GM18517 (cell line): ENCODE measurements at regions not wholly inside any gene's neighbourhood (a gene's known extent, or its start where the extent isn't known, plus 50 kb on each side); places are given as distances from the start of the nearest gene placed in this dataset.

Experiments used
- ATAC-seq: cut with Tn5 transposase; IDR thresholded peaks from one replicate; pipeline ENCODE4 v1.9.1; 2021; ENCODE audit warnings: mild to moderate bottlenecking, moderate library complexity; ENCODE audit not compliant: unreplicated experiment

DNA sequence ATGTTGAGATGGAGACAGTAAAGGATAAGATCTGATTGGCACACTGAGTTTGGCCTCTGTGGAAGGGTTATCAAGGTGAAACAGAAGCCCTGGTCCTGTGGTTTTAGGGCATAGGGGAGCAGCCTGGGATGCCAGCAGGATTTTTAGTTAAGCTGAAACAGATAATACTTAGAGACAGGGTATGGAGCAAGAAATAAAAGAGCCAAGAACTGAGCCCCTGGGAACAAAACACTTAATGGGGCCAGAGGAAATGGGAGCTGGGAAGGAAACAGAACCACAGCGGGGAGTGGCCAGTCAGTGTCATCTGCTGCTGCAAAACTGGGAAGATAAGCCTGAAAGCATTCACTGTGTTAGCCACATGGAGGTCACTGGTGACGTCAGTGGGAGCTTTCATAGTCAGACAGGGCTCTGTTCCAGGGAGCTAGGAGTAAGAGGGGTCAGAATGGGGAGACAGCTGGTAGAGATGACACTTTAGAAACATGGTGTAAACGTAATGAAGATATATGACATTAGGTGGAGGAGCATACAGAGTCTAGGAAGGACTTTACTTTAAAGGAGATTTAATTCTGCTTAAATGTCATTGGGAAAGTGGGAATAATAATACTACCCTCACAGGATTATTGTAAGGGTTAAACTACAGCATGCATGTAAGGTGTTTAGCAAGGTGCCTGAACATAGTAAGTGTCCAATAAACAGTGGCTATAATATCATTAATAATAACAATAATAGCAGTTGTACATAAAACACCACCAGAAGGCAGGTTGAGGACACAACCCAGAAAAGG, 172.7 kb upstream of the CTNNB1 start:
- ATAC-seq: no peak

DNA sequence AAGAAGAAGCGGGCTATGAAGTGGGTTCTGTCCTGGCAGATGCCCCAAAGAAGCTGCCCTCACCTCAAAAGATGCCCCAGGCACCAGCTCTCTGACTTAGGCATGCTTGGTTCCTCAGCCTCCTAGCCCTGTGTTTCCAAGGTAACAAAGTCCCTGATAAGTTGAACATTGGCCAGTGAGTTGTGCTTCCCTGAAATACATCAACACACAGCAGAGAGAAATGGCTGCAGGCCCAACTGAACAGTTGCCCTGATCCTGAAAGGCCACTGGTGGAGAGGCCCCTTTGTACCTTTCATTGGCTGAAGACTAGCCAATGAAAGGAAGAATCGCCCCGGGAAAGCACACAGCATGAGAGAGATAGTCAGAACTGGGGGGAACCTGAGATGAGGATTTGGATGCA, 169.9 kb upstream of the CTNNB1 start:
- ATAC-seq: no peak

DNA sequence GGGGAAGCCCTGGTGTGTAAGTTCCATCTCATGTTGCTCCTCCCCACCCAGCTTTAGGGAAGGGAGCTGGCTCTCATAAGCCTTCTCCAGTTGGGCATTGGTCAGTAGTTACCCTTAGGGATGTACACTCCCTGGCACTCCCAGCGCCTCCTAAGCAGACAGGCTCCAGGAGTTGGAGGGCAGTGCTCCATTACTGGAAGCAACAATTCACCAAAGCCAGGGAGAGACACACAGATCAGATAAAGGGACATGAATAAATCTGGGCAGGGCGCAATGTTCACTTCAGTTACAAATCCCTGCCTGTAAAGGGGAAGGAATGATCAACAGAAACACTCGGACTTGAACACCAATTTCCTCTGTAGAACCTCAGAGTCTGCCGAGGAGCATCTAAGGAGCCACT, 169.1 kb upstream of the CTNNB1 start:
- no peak for ATAC-seq

DNA sequence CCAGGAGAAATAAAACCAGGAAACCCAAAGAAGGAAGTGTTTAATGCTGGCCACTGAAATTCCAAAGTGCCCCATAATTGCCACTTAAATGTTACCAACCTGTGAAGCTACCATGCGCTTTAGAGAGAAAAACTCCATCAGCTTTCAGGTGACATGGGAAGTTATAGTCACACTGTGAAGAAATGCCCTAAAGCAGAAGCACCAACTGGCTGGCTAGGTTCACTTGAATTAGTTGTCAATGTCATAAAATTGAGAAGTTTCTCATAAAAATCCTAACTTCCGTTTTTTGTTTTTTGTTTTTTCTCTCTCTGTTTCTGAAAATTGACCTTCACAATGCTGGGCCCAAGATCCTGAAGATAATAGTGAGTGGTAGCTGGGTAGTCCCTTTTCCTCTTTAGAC, 167.9 kb upstream of the CTNNB1 start:
- ATAC-seq: no peak

DNA sequence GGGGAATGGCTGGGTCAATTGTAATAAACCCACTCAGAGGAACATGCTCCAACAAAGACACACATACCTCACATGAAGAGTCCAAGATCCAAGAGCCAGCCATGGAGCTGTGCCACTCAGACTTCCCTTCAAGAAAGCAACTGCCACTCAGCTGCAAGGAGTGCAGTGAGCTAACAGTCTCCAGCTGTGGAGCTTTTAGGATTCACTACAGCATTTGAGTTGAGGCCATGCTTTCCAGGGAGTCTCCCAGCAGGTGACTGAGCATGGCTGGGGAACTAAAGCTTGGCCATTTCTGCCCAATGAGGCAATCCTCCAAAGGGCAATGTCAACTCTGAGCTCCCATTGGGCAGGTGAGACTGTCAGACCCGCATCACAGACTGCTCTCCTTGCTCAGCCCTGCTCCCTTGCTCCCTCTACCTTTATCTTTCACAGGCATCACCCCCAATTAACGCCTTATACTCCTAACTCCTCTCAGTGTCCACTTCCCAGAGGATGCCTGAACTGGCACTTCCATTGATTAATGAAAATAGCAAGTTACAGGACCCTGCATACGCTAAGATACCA, 165.3 kb upstream of the CTNNB1 start:
- ATAC-seq: no peak

DNA sequence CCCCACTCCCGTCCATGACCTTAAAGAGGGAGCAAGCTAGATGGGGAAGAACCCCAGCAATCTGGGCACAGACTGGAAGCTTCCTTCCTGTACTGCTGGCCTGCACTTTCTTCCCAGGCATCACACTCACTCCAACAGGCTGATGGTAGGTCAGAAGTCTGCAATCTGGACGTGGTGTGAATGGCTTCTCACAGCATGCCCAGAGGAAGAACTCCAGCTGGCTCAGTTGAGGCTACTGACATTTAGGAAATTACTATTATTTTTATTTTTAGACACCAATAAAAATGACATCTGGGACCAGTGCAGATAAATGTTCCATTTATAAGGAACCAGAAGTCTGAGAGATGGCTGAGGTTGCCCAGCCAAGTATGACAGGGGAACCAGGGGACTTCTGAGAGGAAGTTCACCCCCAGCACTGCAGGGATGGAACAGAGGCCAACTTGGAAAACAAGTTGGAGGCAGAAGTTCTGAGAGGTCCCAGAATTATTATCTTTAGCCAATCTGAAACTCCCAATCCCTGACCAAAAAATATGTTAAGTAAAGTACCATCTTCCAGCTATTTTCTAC, 163.8 kb upstream of the CTNNB1 start:
- ATAC-seq: no peak

DNA sequence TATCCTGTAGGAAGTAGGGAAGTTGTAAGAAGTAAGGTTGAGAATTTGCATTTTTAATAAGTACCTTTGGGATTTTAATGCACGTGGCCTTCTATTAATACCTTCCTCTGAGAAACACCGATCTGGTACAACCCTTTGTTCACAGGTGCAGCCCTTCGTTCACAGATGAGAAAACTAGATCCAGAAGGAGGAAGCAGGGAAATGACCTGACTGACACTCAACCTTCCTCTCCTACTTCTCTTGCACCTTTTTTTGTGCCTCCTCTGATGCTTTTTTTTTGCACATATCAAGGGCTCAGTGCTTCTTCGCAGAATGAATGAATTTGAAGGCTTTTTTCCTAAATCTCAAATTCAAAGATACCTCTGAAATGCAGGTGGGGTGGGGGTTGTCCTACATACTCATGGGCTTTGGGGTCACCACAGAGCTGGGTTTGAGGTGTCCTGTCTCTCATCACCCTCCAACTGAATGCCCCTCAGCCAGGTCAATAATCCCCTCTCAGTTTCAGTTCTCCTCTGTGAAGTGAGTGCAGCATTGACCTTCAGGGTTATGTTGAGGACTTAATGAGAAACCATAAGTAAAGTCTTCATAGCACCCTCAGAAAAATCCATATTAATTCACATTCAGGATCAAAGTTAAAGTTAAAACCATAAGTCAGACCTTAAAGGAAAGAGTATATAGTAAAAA, 161.5 kb upstream of the CTNNB1 start:
- no peak for ATAC-seq

DNA sequence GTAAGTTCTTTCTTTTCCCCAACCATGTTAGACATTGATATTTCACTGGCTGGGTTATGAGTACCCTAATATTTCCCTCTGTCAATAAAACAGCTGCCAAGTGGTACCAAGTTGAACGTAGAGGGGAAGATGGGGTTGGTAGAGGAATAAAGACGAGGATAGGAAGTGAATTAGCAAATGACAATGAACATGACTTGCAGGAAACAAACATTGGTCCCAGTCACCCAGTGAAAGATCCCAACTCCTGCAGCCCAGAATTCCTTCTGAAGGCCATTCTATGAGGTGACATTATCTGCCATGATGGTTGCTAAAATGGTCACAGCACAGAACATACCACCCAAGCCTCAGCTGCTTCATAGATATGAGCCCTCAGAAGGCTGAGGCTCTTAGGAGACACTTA, 159.0 kb upstream of the CTNNB1 start:
- ATAC-seq: no peak

DNA sequence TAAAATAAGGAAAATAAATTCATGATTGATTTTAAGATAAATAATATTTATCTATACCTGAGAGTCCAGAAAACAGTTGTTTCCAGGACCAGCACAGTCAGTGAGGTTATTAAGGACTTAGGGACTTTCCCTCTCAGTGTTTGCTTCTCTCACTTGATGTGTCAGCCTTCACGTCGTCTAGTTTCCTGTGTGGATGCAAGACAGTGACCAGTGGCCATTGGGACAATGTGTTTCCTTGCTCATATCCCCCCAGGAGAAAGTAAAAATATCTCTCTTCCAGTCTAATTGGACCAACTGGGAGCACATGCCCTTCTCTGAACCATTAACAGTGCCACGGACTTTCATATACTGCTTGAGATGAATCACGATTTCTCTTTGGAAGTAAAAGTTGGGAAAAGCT, 157.8 kb upstream of the CTNNB1 start:
- no peak for ATAC-seq

DNA sequence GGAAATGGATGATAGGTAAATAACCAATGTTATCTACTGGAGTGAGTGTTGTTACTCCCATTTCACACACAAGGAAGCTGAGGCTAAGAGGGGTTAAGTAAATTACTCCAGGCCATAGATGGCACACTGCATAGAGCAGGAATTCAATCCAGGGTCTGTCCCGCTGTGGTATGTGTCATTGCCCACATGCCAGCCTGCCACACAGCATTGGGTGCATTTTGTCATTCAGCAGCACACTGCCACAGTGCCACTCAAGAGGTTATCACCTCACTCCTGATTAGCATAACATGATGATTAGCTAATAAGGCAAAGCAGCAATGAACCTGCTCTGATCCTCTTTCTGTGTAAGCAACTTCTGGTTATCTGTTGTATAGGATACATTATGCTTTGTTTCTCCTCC, 157.4 kb upstream of the CTNNB1 start:
- no peak for ATAC-seq

DNA sequence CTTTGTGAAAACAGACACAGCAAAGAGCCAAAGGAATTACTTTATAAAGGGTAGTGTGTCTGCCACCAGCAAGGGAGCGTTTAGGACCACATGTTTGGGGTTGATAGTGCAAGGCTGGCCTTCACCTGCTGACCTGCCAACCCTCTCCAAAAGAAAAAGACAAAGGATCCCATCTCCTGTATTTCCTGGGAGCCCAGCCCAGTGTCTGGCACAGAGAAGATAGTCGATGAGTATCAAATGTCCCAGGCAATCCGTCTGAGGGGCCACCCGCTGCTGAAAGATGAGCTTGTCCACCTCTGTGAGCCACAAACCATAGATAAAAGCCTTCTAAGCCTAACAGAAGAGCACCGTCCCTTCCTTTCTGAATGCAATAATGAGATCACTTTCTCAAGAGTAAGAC, 154.8 kb upstream of the CTNNB1 start:
- no peak for ATAC-seq

DNA sequence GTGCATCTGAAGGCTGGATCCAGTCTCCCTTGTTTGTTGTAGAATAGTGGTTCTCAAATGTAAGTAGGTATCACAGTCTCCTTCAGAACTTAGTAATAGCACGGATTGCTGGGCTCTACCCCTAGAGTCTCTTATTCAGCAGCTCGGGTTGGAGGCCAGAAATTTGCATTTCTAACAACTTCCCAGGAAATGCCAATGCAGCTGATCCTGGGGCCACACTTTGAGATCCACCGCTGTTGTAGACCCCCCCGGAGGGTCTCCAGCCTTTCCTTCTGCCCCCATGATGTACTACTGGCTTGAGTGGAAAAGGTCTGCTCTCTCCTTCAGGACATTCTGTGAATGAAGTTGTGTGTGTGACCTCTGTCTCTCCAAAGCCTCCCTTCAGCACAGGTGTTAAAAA, 153.8 kb upstream of the CTNNB1 start:
- no peak for ATAC-seq

DNA sequence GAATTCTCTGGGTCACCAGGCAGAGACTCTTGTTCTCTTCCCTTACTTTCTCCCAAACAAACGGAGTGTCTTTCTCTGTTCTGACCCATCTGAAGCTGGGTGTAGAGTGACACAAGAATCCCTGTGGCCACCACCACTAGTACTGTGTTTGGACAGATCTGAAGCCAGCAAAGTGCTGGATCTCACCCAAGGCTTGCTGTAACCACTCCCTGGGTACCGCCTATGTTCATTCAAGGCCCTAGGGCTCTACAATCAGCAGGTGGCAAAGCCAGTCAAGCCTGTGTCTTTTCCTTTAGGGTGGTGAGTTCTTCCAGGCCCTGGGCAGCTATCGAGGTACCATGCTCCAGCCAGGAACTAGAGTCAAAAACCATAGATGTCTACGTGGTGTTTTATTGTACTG, 149.2 kb upstream of the CTNNB1 start:
- no peak for ATAC-seq

DNA sequence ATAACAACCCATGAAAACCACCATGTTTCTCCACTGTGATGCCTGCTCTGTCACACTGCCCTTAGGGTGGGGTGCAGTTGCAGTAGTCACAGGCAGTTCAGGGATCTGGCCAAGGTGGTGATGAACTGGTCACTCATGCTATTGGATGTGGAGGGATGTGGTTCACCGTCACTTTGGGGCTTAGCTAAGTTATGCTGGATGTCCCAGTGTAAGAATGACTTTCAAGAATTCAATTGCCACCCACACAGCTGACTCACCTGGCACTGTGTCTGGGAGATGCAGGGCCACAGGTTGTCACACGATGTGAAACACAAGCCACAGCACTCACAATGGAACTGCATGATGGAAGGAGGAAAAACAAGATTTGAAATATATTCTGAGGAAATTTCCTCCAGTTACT, 146.1 kb upstream of the CTNNB1 start:
- no peak for ATAC-seq

DNA sequence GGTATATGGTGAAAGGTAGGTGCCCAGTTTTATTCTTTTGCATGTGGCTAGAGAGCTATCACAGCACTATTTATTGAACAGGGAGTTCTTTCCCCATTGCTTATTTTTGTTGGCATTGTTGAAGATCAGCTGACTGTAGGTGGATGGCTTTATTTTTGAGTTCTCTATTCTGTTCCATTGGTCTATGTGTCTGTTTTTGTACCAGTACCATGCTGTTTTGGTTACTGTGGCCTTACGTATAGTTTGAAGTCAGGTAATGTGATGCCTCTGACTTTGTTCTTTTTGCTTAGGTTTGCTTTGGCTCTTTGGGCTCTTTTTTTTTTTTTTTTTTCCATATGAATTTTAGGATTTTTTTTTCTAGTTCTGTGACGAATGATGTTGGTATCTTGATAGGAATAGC, 139.2 kb upstream of the CTNNB1 start:
- ATAC-seq: no peak

DNA sequence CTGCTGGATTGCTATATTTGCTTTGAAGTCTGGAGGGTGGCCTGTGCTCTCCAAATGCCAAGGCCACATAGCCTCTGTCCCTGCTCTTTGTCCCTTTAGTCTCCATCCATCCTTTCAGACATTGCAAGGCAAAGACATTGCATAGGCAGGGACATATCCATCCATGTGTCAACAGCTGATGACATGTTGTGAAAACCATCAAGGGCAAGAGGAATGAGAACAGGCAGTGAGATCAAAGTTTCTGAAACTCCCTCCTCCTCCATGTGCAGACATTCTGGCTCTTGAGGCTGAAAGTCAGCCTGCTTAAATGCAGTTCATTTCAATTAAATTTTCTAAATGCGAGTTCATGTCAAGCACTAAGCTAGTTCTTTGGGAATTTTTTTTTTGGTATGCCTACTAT, 135.2 kb upstream of the CTNNB1 start:
- no peak for ATAC-seq

DNA sequence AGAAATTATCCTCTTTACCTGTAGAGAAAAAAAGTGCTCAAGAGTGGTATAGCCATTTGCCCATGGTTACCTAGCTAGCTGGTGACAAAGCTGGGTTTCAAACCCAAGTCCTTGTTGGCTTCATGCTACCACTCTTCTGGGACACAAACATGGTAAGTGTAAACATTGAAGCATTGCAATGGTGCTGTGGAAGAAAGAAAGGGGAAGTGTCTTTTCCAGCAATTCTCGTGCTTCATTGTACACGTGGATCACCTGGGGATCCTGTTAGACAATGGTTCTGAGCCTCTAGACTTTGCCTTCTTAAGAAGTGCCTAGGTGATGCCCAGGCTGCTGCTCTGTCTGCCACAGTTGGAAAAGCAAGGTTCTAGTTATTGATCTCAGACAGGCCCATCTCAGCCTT, 134.8 kb upstream of the CTNNB1 start:
- no peak for ATAC-seq

DNA sequence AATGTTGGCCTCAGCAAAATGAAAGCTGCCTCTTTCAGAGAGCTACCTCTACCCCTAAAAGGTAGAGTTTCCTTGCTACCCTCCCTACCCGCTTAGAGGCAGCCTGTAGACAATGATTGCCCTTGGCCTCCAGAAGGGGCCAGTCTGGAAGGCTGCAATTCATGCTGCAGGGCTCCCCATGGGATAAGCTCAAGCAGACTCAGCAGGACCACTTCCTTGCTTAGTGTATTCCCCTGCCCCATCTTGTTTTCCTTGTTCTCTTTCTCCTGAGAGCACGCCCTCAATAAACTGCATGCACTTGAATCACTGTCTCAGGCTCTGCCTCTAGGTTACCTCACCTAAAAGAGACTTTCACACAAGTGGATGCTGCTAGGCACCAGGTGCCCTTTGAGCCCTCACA, 134.0 kb upstream of the CTNNB1 start:
- ATAC-seq: no peak

DNA sequence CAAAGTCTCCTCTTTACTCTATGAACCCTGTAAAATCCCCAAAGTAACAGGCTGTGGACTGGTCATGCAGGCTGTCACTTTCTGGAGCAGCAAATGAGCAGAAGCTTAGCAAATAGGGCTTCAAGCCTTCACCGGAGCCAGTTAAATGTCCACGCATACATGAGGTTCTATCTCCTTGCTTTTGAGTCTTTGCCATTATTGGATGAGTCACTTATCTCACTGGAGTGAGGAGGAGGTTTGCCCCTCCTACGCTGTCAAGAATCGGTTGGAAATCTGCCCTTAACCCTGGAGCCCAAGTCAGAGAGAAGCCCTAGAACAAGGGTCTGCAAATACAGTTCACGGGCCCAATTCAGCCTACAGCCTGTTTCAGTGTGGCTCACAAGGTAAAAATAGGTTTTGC, 126.1 kb upstream of the CTNNB1 start:
- no peak for ATAC-seq

DNA sequence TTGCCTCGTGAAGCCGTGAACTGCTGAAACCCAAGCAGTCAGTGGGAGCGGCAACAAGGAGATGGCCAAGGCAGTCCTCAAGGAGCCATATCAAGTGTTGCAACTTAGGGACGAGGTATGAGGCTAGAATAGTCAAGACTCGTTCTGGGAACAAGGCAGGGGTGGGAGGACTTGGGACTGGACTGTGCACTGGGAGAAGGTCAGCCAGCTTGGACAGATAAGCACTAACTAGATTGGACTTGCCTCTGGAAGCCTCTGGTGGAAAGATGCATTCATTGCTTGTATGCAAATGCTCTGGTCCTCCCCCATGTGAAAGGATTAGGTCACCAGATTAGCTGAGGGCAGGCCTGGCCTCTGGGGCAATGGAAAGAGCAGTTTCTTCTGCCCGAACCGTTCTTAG, 123.3 kb upstream of the CTNNB1 start:
- ATAC-seq: no peak

DNA sequence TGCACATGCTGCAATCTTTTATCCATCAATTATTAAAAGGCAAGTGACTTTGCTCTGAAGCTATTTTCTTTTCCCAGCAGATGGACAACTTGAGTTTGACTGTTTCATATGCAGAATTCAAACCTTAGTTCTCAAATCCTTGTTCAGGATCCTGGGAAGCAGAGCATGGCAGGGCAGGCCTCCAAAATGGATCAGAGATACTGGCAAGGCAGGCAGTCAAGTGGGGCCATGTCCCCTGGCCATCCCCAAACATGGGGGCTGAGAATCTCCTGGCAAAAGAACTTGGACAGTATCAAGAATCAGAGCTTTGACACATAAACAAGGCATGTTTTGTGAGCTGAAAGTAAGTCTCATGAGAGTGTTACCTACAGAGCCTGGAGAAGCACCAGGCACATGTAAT, 122.9 kb upstream of the CTNNB1 start:
- no peak for ATAC-seq

DNA sequence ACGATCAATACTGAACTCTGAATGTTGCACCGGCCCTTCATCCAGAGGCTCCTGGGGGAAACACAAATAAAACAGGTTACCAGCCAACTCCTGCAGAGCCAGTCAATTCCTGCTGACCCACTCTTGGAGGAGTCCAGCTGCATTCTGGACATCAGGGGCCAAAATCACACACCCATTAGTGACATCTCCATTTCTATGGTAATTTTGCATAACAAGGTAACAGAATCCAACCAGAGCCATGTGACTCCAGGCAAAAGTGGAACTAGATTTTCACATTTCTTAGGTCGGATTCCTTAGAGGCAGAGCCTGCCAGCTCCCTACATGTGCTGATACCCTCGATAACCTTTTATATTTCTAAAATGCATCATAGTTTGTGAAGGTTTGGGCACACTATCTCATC, 119.2 kb upstream of the CTNNB1 start:
- ATAC-seq: no peak
